K562 (cell line): ENCODE measurements at regions not wholly inside any gene's neighbourhood (a gene's known extent, or its start where the extent isn't known, plus 50 kb on each side); places are given as distances from the start of the nearest gene placed in this dataset.

ENCODE experiments used
- ATAC-seq: fragments of 200-7000 bp; cut with Tn5 transposase; 3 replicates; pipeline ENCODE4 v1.9.1; 2020; ENCODE audit warnings: moderate library complexity
- BruUV-seq: library from RNA; stranded (reverse); fragments of 400-500 nt; replicated peaks from 2 replicates; lab custom pipeline; 2021; lab: Mats Ljungman, UMichigan
- CTCF ChIA-PET: fragments of 300-600 bp; formaldehyde crosslinking; extraction: SDS; loops from one replicate; lab custom pipeline; 2021; ENCODE audit warnings: low intra/inter-chr PET ratio; lab: Yijun Ruan, JAX
- POLR2A ChIA-PET: fragments of 300-600, 350-650 bp; sonication (Branson Sonifier 250); formaldehyde crosslinking; extraction: SDS; loops from one replicate; lab custom pipeline; 2021; ENCODE audit warnings: antibody characterized with exemption, inconsistent platforms; lab: Yijun Ruan, JAX
- DNase-seq, 4 experiments: peaks; one replicate each; pipeline versions ENCODE4 v3.0.0 to v3.0.0-alpha.2; 2011 to 2018; ENCODE audit warnings: low spot score in 3 of 4, mixed read lengths in 3 of 4; ENCODE audit errors: extremely low read depth in 1 of 4
- FAIRE-seq: peaks from 2 replicates; lab custom pipeline; 2011; peaks lifted over from hg19 to GRCh38; lab: Jason Lieb, UNC
- H2AFZ ChIP-seq: 2 replicates; pipeline ENCODE4 v1.6.0; 2011; ENCODE audit warnings: low read depth, low read length, control low read depth, inconsistent platforms
- H3K27ac ChIP-seq: fragments of 200-600 bp; 3 replicates; pipeline ENCODE4 v1.8.0; 2011; ENCODE audit warnings: low read depth, mild to moderate bottlenecking, control low read depth, inconsistent platforms, low read length, moderate library complexity, mixed read lengths; ENCODE audit errors: extremely low read depth
- H3K27me3 ChIP-seq, 2 experiments: fragments of 300-600 bp in 1 of 2; 2 replicates in 1 of 2; 3 replicates in 1 of 2; pipeline versions ENCODE4 v1.6.0 to v1.8.0; 2011; ENCODE audit warnings: inconsistent platforms in 2 of 2, low read length in 2 of 2, mild to moderate bottlenecking in 1 of 2, mixed read lengths in 1 of 2, moderate library complexity in 1 of 2; ENCODE audit not compliant: control insufficient read depth in 2 of 2, insufficient read depth in 2 of 2
- H3K36me3 ChIP-seq: fragments of 300-600 bp; 3 replicates; pipeline ENCODE4 v1.8.0; 2011; ENCODE audit warnings: mild to moderate bottlenecking, low read length, inconsistent platforms; ENCODE audit not compliant: control insufficient read depth, insufficient read depth
- H3K4me1 ChIP-seq, 2 experiments: fragments of 200-600 bp in 1 of 2; replicated peaks in 1 of 2; 2 replicates in 1 of 2; 3 replicates in 1 of 2; pipeline versions ENCODE4 v1.5.1 to v1.8.0; 2011; ENCODE audit warnings: inconsistent platforms in 2 of 2, low read length in 2 of 2, mild to moderate bottlenecking in 1 of 2, mixed read lengths in 1 of 2, moderate library complexity in 1 of 2; ENCODE audit not compliant: control insufficient read depth in 2 of 2, insufficient read depth in 2 of 2
- H3K4me2 ChIP-seq: 2 replicates; pipeline ENCODE4 v1.6.1; 2011; ENCODE audit warnings: low read length, control low read depth, inconsistent platforms, mixed read lengths; ENCODE audit not compliant: insufficient read depth
- H3K4me3 ChIP-seq: fragments of 200-600 bp; sonication (generic), shearing (Covaris generic); 2 replicates; pipeline ENCODE4 v1.5.1; 2016; ENCODE audit warnings: control low read depth, inconsistent platforms
- H3K79me2 ChIP-seq: fragments of 200-600 bp; 3 replicates; pipeline ENCODE4 v1.8.0; 2011; ENCODE audit warnings: low read length, inconsistent platforms; ENCODE audit not compliant: control insufficient read depth, insufficient read depth
- H3K9ac ChIP-seq, 2 experiments: 2 replicates each; pipeline versions ENCODE4 v1.6.0 to v1.6.1; 2011; ENCODE audit warnings: low read depth in 2 of 2, low read length in 2 of 2, control low read depth in 1 of 2, inconsistent platforms in 1 of 2, mild to moderate bottlenecking in 1 of 2, mixed read lengths in 1 of 2; ENCODE audit not compliant: insufficient read depth in 1 of 2
- H3K9me1 ChIP-seq: one replicate; pipeline ENCODE4 v1.6.0; 2011; ENCODE audit warnings: inconsistent platforms, mild to moderate bottlenecking, low read length, moderate library complexity; ENCODE audit not compliant: control insufficient read depth, insufficient read depth
- H3K9me3 ChIP-seq: replicated peaks from 2 replicates; pipeline ENCODE4 v1.5.1; 2011; ENCODE audit warnings: low read depth, low read length, inconsistent platforms; ENCODE audit not compliant: control insufficient read depth, insufficient read depth
- H4K20me1 ChIP-seq: replicated peaks from 2 replicates; pipeline ENCODE4 v1.6.1; 2011; ENCODE audit warnings: low read length, inconsistent platforms, mixed read lengths; ENCODE audit not compliant: control insufficient read depth, insufficient read depth
- GABPB2 ChIP-seq: fragments of 250-450 bp; sonication (Bioruptor Pico); conservative IDR thresholded peaks from 2 replicates; pipeline ENCODE4 v1.5.1; 2021; ENCODE audit warnings: mild to moderate bottlenecking
- PCBP2 ChIP-seq: fragments of 200-400 bp; formaldehyde crosslinking; IDR thresholded peaks from 2 replicates; pipeline ENCODE4 v1.6.1; 2018; ENCODE audit warnings: low read length, low read depth, mild to moderate bottlenecking, moderate library complexity; ENCODE audit not compliant: poor library complexity, severe bottlenecking
- ZNF134 ChIP-seq: fragments of 250-450 bp; sonication (Bioruptor Pico); conservative IDR thresholded peaks from 2 replicates; pipeline ENCODE4 v1.4.0; 2020
- WGBS: fragments of 100-300 bp; shearing (Covaris generic); methylation state at CpG from one replicate; pipeline ENCODE4 v1.1.6; 2016; ENCODE audit warnings: low coverage, mixed read lengths; ENCODE audit not compliant: insufficient coverage; ENCODE audit errors: missing lambda C conversion rate; 5-methylcytosine and 5-hydroxymethylcytosine counted together
- in situ Hi-C: fragments of 300-500 bp; cut with MboI; formaldehyde crosslinking; loops from 4 replicates; pipeline ENCODE4 v1.15.0; 2018; ENCODE audit warnings: inconsistent platforms, mixed read lengths
- intact Hi-C: fragments of 100-400 bp; cut with micrococcal nuclease; formaldehyde crosslinking; loops from 2 replicates; pipeline ENCODE4 v1.14.2; 2022

DNA sequence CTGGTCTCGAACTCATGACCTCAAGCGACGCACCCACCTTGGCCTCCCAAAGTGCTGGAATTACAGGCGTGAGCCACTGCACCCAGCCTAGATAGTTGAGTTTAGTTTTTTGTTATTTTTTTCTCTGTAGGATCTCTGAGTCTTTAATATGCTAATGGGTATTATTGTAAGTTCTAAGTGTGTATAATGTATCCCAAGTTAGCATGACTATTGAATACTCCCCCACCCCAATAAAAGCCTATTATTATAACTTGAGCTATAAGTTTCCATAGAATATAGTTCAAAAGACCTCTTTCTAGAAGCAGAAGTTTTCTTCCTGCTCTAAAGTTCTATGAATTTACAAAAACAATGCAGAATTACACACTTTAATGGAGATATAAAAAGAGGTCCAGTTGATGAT lies 210.4 kb upstream of the MARCKS start:
- H3K79me2 ChIP-seq, result no peaks in the 10 kb centered on the region
- no peak overlapping the region for H3K27ac ChIP-seq
- no peak overlapping the region for H3K9ac ChIP-seq
- in situ Hi-C loops (no loop called here), intact Hi-C loops (no loop called here)
- ATAC-seq, result no peak
- ChIA-PET POLR2A (no interaction called here), CTCF (no interaction called here)
- no peak for DNase-seq
- H3K36me3 ChIP-seq, result no peaks in the 10 kb centered on the region
- WGBS, result 0% methylated on average over 4 of the region's 4 CpGs
- H3K27me3 ChIP-seq, result no peaks in the 10 kb centered on the region; a peak in 1 of 5 replicates
- H2AFZ ChIP-seq, result no peak overlapping the region
- H3K4me3 ChIP-seq, result no peak overlapping the region
- TF ChIP-seq GABPB2 (CRISPR knock-in tag), result no peak
- no peaks in the 10 kb centered on the region for H3K9me1 ChIP-seq
- no peaks in the 10 kb centered on the region for H3K9me3 ChIP-seq
- H3K4me2 ChIP-seq, result no peak overlapping the region
- BruUV-seq, result no TSS peak
- H4K20me1 ChIP-seq, result no peaks in the 10 kb centered on the region
- no peak for FAIRE-seq
- H3K4me1 ChIP-seq, result peaks cover 0 to 8% of the 10 kb centered on the region in 2 experiments; a peak in 2 of 5 replicates

GRCh38 chr6:113647143-113647889 lies 209.8 kb upstream of the MARCKS start:
- no peaks in the 10 kb centered on the region for H4K20me1 ChIP-seq
- TF ChIP-seq ZNF134 (CRISPR knock-in tag) (peak; percentile 84), PCBP2 (no peak)
- TF ChIP-seq, all 486 proteins: peak for 1
- no peak for ATAC-seq
- DNase-seq, result no peak
- Histone ChIP-seq H3K9me1 (no peaks in the 10 kb centered on the region), H3K9ac (no peak overlapping the region), H2AFZ (no peak overlapping the region), H3K27ac (no peak overlapping the region), H3K36me3 (no peaks in the 10 kb centered on the region), H3K9me3 (no peaks in the 10 kb centered on the region), H3K79me2 (no peaks in the 10 kb centered on the region), H3K4me1 (peaks cover 0 to 8% of the 10 kb centered on the region in 2 experiments; a peak in 2 of 5 replicates), H3K27me3 (no peaks in the 10 kb centered on the region; a peak in 1 of 5 replicates), H3K4me3 (no peak overlapping the region), H3K4me2 (no peak overlapping the region)
- in situ Hi-C loops, result no loop called here
- intact Hi-C loops, result no loop called here
- BruUV-seq, result no TSS peak
- 0% methylated on average over 3 of the region's 4 CpGs for WGBS
- ChIA-PET CTCF (no interaction called here), POLR2A (no interaction called here)
- FAIRE-seq, result no peak
